ENCODE measurements at regions not wholly inside any gene's neighbourhood (a gene's known extent, or its start where the extent isn't known, plus 50 kb on each side); places are given as distances from the start of the nearest gene placed in this dataset.

DNA sequence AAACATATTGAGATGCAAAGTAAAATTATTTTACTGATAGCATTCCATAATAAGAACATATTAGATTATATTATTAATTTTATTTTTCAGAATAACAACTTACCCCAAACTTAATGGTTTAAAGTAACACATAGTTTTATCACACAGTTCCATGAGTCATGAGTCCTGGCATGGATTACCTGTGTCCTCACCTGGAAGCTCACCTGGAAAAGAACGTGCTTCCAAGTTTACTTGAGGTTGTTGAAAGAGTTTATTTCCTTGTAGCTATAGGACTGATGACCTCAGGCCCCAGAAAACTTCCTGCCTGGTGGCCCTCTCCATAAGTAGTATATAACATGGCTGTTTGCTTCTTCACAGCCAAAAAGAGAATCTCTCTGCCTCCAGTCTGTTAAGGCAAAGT lies 254.6 kb downstream of the TFEC start:
- TF ChIP-seq, protein P1, sequence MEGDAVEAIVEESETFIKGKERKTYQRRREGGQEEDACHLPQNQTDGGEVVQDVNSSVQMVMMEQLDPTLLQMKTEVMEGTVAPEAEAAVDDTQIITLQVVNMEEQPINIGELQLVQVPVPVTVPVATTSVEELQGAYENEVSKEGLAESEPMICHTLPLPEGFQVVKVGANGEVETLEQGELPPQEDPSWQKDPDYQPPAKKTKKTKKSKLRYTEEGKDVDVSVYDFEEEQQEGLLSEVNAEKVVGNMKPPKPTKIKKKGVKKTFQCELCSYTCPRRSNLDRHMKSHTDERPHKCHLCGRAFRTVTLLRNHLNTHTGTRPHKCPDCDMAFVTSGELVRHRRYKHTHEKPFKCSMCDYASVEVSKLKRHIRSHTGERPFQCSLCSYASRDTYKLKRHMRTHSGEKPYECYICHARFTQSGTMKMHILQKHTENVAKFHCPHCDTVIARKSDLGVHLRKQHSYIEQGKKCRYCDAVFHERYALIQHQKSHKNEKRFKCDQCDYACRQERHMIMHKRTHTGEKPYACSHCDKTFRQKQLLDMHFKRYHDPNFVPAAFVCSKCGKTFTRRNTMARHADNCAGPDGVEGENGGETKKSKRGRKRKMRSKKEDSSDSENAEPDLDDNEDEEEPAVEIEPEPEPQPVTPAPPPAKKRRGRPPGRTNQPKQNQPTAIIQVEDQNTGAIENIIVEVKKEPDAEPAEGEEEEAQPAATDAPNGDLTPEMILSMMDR (IDR thresholded peaks at IDR 0.05), result no peak
- no peak for TF ChIP-seq EZH2 (IDR thresholded peaks at IDR 0.05; ENCODE audit: borderline replicate concordance, insufficient read depth, low read depth, low read length, poor library complexity, severe bottlenecking)
